Hematopoietic multipotent progenitor cell (in vitro differentiated cells): ENCODE measurements at regions not wholly inside any gene's neighbourhood (a gene's known extent, or its start where the extent isn't known, plus 50 kb on each side); places are given as distances from the start of the nearest gene placed in this dataset.
"Not testable (repeated sequence)": the region's sequence is repeated elsewhere in the genome, so short reads cannot be mapped to it uniquely, and the experiment has no call there.

Source experiments
- DNase-seq, 3 donors: peaks; one replicate each; pipeline ENCODE4 v3.0.0-alpha.2; 2011 to 2015; ENCODE audit warnings: low read depth in 2 of 3, low spot score in 2 of 3

DNA sequence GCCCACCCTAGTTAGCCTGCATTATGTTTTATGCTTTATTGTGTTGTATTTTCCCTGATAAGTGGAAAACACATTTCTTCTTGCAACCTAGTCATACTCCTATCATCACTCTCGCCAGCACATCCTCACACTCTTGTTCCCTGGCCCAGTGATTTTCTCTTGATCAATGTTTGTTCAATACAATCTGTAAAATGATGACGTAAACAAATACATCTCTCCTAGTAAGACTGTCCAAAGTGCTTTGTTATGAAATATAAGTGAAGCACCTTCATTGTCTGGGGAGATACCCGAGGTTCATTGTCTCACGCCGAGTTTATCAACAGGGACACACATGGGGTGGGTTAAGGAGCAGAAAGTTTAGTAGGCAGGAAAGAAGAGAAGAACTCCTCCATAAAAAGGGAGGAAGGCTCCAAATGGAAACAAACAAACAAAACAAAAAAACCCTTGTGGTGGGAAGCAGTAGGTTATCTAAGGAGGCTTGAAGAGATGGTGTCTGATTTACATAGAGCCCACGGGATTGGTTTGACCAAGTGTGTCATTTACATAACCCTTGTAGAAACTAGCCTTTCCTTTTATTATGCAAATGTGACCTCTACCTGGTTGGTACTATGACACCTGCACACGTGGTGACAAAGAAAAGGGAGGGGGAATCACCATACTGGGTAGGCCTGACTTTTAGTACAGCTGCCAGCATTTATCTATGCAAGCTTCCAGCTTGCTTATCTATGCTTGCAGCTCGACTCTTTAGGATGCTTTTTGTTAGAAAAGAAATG lies 1317.9 kb upstream of the SPRY2 start:
- no peak for DNase-seq

DNA sequence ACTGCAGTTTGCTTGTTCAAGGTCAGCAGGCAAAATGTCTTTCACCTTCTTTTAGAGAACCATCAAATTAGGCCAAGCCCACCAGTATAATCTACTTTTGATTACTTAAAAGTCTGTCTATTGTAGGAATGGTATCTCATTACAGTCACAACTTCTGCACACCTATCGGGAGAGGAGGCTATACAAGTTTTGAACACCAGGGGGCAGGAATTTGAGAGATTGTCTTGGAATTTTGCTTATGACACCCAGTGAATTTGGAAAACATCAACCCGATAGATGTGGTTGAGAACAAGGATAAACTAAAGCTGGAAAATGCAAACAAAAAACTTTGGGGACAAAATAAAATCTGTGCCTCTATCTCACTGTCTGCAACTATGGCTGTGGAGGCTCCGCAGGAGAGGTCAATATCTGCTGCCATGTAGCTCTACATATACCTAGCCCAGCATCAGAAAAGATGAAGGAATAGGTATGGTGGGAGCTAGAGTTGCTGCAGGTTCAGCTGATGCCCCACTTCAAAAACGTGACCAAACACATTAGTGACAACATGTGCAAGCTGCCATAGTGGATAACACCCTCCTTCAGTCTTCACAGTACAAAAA lies 1299.2 kb upstream of the SPRY2 start:
- DNase-seq: peak in 1 of 3 donors; percentile 3

DNA sequence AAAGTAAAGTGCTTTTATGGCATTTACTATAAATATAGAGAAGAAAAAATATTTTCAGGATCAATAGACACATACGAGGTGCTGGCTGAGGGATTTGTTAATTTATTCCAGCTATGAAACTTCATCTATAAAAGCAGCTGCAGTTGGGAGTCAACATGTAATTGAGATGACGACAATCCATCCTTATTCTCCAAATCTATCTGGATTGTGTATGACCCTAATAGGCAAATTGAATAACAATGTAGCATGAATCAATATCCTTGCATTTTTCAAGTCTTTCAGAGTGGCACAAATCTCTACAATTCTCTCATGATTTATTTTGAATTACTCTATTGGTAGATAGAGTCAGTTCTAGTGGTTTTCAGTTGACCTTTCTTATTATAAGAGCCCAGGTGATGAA lies 1296.5 kb upstream of the SPRY2 start:
- DNase-seq: no peak

DNA sequence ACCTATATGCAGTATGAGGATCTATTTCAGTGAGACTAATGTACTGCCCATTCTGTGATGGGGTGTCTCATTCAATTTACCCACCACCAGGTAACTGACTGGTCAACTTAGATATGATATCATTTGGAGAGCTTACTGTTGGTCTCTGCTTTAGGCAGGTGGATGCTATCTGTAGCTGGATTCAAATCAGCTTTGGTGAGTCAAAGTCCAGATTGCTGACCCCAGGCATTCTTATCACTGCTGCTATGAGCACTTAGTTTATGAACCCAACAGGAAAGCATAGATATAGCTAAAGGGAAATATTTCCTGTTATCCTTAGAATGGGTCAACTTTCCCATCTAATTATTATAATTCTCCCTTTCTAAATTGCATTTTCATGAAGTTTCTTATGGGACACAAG lies 1295.2 kb upstream of the SPRY2 start:
- no peak for DNase-seq

DNA sequence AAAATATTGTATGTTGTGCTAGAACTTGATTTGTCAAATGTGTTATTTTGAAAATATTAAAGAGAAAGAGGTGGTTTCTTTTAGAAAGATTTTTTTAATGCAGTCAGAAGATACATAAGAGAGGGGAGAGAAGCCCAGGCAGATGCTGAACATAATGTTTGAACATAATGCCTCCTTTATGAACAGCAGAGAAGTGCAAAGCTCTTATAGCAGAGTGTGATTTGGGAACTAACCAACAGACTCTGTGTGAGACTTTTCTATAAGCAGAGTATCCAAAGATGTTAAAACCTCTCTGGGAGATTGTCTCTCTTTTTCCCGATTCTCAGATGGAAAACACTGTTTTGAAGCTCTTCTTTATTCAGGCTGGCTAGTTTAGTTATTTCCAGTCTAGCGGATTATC lies 1274.1 kb upstream of the SPRY2 start:
- DNase-seq: no peak

DNA sequence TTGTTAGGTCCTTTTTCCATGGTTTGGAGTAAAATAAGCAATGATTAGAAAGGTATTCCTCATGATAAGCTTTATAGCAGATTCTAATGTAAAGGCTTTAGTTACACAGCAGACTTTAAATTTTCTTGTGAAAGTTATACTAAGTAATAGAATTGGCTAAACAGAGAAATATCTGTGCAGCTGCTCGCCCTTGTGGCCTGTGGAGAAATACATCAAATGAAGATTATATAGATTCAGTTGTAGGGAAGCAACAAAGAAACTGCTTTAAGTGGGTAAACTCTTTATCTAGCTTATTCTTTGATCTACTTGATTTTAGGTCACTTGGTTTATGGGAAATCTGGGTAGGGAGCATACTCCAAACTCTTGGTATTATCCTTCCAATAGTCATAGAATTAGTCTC lies 1269.7 kb upstream of the SPRY2 start:
- DNase-seq: peak in 1 of 3 donors; percentile 4

DNA sequence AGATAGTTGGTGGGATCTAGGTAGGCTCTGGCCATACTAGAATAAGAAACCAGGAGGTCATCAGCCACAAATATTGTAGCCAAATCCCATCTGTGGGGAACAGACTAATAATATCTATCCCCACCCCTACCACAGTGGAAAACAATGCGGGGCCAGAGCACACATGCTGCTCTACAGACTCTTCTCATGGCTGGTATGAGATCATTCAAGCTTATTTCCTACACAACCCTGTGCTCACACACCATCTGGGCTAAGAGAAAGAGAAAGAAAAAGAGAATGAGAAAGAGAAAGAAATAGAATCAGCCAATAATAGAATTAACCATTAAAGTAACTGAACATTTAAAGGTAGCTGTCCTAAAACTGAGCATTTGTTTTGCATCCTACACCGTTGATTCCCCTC lies 1268.4 kb upstream of the SPRY2 start:
- no peak for DNase-seq

DNA sequence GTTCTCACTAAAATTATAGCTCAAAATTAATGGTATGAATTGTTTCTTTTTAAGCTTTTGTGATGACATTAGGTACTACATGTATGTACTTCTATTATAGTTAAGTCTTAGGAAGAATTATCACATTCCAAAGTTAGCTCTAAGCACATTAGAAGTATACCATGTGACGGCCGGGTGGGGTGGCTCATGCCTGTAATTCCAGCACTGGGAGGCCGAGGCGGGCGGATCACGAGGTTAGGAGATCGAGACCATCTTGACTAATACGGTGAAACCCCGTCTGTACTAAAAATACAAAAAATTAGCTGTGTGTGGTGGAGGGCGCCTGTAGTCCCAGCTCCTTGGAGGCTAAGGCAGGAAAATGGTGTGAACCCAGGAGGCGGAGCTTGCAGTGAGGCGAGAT lies 1265.1 kb upstream of the SPRY2 start:
- no peak for DNase-seq

DNA sequence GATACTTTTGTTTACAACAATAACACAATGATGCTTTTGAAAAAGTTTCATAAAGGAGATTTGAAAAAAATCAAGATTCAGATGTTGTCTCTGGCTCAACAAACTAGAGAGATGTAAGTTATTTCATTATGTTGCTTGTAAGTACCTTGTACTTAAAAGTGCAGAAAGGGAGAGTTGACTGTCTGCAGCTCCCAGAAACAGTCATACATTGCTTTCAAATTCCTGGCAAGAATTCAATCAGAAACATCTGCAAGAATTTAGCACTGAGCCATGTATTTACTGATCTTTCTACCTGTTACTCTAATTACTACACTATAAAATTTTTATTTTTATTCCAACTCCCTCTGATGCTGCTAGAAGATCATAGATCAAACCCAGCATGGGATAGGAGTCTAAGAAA lies 1261.3 kb upstream of the SPRY2 start:
- DNase-seq: no peak

DNA sequence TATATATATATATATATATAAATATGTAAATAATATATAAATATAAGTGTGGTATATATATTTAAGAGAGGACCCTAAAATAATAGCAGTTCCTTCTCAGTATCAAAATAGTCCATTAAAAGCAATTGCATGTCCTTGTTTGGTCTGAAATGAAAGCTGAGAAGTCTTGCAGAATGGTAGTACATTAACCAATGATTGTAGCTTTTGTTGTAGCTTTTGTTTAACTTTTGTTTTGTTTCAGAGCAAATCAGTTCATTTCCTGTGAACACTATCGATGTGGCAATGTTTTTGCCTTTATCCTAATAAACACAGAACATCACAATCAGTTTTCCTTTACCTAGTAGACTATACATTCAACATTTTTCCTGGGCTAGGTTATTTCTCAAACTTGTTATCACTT lies 1256.2 kb upstream of the SPRY2 start:
- DNase-seq: no peak

DNA sequence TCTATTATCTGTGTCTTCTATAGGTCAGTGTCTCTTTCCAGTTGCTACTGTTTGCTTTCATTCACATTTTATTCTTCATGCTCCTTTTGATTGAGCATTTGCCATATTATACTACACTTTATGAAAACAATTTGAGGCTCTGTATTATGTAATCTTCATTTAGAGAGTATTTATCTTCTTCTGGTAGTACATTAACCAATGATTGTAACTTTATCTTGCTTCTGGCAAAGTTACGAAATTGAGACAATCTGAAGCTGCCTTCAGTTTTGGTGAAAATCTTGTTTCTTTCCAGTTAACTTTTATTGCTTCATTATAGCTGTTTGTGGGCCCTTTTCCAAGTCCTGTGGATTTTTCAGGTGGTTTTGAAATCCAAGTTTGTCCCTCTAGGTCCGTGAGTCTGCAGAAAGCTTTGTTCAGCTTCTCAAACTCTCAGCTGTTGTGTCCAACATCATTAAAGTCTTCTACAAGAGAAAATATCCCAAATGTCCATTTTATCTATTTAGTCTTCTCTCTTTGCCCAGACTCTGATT lies 1255.4 kb upstream of the SPRY2 start:
- DNase-seq: no peak

DNA sequence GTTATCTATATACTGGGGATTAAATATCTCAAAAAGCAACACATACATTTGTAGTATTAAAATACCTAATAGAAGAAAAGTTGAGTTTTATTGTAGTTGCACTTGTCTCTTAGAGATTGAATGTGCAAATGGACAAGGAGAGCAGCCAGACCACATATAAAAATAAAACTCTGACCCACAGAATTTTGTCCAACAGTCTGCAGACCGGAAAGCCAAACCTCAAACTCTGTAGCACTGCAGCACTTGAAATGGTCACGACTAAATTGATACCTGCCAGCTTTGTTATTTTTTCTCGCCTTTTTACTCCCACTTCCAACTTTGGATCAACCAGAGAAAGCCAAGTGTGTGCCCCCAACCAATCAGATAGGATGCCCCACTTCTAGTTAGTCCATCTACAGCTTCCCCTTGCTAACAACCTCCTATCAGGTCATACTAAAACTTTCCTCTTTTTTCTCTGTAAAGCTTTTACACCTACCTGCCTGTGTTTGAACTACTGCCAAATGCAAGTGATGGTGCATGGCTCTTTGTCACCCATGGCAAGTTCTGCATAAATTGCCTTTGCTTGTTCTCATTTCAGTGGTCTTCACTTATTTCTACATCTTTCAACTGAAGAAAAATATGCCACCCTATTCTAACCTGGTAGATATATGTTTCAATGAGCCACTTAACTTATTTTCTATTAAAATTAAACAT lies 1250.7 kb upstream of the SPRY2 start:
- DNase-seq: no peak

DNA sequence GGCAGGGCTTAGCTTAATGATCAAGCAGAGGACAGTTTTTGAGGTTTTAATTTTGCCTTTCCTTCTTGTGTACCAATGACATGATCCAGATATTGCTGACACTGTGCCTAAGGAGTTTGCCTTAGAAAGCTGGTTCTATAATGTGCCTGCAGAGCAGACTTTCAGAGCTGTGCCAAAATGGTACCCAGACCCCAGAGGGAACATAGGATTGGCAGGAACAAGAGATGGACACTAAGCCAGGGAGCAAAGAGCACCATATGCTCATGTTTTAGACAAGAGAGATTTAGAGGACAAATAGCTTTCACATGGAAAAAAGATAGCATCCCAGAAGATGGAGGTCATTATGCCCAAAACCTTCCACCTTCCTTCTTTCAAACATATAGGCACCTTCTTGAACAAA lies 1241.5 kb upstream of the SPRY2 start:
- no peak for DNase-seq

DNA sequence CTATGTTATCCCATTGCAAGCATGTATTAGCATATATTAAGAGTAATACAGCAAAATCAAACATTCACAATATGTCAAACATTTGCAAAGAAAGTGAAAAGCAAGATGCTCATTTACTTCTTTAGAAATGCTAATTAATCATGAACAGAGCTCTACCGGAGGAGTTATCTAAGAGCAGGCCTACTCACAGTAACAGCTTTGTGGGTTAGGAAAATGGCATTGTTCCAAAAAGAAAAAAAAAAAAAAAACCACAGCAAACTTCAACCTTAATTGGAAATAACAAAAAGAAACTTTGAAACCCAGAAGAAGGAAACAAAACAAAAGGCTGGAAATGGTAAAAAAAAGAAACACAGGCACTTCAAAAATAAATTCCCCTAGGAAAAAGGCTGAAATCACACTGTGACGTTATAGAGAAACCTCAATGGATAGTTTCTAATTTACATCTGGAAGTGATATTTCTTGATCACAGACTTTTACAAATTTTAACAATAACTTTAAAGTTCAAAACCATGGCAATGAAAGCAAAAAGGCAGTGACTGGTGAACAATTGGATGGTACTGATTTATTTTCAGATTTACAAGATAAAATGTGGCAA lies 1236.8 kb upstream of the SPRY2 start:
- peak in 2 of 3 donors; percentile 22 to 86 for DNase-seq

DNA sequence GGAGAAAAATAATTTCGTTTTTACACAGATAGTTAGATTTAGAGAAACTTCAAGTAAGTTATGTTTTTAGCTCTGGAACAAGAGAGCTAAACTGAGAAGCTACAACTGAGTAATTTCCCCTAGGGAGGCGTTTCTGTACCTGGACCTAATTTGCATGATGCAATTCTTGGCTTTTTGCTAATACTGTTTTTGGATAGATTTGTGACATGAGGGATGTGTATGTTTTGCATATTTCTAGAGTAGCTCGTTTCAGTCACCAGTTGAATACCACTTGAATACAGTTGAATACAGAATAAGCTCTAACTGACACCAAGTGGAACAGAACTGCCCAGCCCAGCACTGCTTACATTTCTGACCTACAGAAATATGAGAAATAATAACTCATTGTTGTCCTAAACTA lies 1227.9 kb upstream of the SPRY2 start:
- DNase-seq: no peak

DNA sequence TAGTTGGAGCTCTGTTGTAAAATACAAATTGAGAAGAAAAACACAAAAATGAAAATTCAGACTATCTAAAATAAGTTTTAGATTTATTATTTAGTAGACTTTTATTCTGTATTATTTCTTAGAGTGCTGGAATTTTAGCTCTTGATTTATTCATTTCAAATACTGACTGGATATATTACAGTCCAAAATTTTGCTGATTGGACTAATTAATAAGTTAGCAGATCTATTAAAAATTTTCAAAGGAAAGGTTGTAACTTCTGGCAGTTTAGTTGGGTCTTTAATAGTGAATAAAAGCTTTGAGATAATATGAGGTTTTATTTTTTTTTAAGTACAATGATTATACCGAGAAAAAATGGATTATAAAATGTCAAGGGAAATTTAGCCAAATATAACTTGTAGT lies 1224.9 kb upstream of the SPRY2 start:
- no peak for DNase-seq

DNA sequence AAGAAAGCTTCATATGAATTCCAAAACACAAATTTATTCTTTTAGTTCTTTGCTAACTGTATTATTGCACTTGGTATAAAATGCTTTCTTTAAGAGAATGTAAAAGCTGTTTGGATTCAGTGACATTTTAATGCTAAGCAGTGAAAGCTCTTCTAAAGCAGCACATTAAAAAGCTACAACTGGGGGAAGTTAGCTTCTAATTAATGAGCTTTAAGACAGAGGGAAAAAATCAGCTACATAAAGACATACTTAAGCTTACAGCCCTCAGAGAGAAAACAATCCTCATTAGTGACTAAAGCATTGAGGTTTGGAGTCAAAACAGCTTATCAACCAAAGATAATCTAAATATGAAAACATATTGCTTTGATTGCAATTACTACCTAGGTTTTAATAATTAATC lies 1222.2 kb upstream of the SPRY2 start:
- no peak for DNase-seq

DNA sequence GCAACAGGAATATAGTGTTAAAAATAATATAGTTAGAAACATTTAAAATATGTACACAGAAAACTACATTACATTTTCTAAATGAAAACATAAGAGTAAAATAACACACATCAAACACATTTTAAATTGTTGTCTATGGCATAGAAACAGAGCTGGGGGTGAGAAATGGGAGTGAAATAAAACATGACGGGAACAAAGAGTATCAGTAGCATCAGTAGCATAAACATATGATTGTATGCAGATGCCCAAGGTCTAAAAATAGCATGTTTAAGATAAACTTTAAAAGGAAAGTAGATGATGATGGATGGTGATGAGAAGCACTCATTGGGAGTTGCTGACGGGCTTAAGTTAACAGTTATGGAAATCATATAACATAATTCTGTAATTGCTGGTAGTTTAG lies 1221.7 kb upstream of the SPRY2 start:
- no peak for DNase-seq

DNA sequence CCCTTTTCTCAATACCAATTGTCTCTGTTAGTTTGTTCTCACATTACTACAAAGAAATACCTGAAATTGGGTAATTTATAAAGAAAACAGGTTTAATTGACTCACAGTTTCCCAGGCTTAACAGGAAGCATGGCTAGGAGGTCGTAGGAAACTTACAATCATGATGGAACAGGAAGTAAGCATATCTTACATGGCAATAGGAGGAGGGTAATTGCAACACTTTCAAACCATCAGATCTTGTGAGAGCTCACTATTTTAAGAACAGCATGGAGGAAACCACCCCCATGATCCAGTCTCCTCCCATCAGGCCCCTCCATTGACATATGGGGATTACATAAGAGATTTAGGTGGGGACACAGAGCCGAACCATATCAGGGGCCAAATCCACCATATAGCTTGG lies 1210.1 kb upstream of the SPRY2 start:
- no peak for DNase-seq

DNA sequence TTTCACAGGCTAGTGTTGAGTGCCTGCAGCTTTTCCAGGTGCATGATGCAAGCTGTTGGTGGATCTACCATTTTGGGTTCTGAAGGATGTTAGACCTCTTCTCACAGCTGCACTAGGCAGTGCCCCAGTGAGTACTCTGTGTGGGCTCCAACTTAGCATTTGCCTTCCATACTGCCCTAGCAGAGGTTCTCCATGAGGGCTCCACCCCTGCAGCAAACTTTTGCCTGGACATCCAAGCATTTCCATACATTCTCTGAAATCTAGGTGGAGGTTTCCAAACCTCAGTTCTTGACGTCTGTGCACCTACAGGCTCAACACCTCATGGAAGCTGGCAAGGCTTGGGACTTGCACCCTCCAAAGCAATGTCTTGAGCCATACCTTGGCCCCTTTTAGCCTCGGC lies 1205.4 kb upstream of the SPRY2 start:
- DNase-seq: not testable (repeated sequence)

DNA sequence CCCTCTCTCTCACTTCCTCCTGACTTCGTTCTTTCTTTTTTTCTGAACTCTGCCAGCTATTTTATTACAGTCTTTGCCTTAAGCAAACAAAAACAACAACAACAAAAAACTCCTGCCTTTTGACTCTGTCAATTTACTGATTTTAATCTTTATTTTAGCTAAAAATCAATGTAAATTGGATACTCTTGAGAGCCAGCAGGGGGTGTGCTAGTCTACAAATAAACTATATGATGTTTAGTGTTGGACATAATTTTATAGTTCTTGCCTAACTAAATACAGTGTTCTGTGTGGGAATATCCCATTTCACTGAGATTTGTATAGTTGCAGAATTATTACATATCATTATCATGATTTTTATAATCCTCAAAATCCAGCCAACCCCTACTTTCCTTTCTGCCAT lies 1199.9 kb upstream of the SPRY2 start:
- peak in 2 of 3 donors; percentile 8 to 43 for DNase-seq
